Astrocyte of the spinal cord (primary cell): ENCODE measurements at regions not wholly inside any gene's neighbourhood (a gene's known extent, or its start where the extent isn't known, plus 50 kb on each side); places are given as distances from the start of the nearest gene placed in this dataset.

Source experiments
- DNase-seq: peaks from one replicate; pipeline ENCODE4 v3.0.0; 2011; ENCODE audit warnings: low read depth, low spot score
- H3K4me3 ChIP-seq: 2 replicates; pipeline ENCODE4 v1.5.1; 2011; ENCODE audit warnings: low read depth, mild to moderate bottlenecking, low read length, moderate library complexity
- in situ Hi-C: cut with HindIII; loops from 2 replicates; pipeline ENCODE4 v1.10.0; 2017; ENCODE audit warnings: low sequenced_read_pairs
- TF ChIP-seq, protein P1 (sequence below): IDR thresholded peaks from 2 replicates; pipeline ENCODE4 v1.5.1; 2012; ENCODE audit warnings: low read depth, mild to moderate bottlenecking, low read length, inconsistent platforms

DNA sequence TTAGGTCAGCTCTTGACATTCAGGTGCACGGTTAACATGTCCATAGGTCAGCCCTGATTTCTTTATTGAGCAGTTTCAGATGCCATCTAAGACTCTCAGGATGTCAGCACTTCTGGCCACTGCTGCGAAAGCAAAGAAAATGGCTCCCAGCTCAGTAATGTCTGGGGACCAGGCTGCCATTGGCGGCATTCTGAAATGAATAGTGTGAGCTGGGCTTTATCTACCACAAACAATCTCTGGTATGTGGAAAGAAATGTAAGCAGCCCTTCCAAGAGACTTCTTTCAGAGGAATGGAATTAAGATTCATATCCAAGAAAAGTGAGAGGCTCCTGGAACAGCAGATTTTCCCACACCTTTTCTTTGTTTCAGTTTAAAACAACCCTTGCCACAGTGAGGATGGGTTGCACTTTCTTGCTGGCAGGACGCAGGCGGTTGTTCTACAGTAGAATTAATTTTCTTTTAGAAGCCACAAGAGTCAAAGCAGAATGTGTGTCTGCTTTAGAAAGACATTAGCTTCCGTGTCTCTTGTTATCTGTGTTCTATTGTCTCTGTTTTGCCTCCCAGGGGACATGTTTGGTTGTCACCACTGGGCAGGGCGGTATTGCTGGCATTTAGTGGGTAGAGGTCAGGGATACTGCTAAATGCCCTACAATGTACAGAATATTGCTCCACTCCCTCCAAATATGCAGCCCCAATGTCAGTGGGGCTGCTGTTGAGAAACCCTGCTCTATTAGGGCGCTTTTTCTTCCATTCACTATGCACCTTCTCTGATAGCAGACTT lies 149.9 kb upstream of the ANKH start:
- in situ Hi-C loops = no loop called here
- no peak overlapping the region for H3K4me3 ChIP-seq
- DNase-seq = peak; percentile 75
- TF ChIP-seq, protein P1, sequence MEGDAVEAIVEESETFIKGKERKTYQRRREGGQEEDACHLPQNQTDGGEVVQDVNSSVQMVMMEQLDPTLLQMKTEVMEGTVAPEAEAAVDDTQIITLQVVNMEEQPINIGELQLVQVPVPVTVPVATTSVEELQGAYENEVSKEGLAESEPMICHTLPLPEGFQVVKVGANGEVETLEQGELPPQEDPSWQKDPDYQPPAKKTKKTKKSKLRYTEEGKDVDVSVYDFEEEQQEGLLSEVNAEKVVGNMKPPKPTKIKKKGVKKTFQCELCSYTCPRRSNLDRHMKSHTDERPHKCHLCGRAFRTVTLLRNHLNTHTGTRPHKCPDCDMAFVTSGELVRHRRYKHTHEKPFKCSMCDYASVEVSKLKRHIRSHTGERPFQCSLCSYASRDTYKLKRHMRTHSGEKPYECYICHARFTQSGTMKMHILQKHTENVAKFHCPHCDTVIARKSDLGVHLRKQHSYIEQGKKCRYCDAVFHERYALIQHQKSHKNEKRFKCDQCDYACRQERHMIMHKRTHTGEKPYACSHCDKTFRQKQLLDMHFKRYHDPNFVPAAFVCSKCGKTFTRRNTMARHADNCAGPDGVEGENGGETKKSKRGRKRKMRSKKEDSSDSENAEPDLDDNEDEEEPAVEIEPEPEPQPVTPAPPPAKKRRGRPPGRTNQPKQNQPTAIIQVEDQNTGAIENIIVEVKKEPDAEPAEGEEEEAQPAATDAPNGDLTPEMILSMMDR = no peak

DNA sequence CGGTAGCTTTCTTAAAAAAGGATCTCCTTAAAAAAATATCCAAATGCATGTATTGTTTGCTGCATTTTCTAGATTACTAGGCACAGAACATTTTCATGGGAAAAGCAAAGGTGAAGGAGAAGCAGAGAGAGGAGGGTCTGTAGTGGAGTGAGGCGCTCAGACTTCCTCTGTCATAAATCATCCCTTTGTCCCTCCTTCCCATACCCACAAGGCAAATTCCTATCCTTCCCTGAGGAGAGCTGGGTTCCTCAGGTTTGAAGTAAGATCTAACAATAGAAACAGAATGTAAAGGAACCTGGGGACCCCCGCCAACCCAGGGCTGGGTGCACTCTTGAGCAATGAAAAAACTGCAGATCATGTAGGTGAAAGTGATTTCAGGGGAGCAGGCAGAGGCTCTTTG lies 149.2 kb upstream of the ANKH start:
- in situ Hi-C loops = no loop called here
- TF ChIP-seq, protein P1 = no peak
- DNase-seq = no peak
- no peak overlapping the region for H3K4me3 ChIP-seq

DNA sequence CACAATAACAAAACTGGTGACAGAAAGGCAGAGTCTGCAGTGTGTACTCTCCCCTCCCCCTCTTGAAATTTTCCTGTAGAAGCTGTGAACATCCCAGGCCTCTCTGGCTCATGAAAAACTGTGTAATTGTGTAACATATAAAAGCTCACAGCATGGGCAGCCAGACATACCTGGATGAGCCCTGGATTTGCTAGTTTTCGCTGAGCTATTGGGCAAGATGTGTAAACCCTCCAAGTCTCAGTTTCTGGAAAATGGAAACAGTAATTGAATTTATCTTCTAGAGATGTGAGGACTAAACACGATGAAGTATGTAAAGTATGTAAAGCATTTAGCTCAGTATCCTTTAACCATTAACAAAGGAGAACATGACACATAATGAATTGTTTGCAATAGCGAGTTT lies 143.2 kb upstream of the ANKH start:
- in situ Hi-C loops = no loop called here
- peak; percentile 19 for DNase-seq
- TF ChIP-seq, protein P1 = no peak

DNA sequence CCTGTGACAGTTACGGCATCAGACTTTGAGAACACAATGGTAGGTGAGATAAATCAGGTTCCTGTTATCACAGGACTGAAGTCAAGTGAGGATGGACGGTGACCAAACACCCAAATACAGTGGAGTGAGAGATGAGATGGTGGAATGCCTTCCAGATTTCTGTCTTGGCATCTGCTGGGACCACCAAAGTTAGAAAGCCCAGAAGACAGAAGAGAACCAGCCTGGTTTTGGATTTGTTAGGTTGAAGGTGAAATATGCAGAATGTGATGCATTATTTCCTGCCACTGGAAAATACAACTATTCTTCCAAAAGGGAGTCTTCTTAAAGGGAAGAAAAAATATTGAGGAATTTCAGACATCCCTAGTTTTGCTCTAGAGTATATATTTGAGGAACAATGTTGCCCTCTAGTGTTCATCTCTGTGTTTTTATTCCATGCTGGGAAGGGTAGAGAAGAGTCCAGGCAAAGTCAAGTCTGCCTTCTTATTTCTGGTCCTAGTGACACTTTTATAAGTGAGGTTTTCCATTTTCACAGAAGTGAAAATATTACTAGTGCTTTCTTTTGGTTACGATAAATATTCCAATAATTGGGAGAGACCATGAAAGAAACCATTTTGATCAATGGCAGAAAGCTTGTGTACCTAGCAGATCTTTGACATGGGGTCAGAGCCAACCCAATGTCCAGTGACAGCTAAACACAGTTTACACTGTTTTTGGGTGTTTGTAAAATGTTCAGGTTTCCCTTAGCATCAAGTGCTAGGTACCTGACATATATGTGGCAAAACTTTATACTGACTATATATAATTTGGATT lies 142.3 kb upstream of the ANKH start:
- peak; percentile 85 for DNase-seq
- H3K4me3 ChIP-seq = no peak overlapping the region
- in situ Hi-C loops = no loop called here
- TF ChIP-seq, protein P1 = peak; percentile 50

More for the DNA sequence above, 143.2 kb upstream of the ANKH start:
- no peak overlapping the region for H3K4me3 ChIP-seq

DNA sequence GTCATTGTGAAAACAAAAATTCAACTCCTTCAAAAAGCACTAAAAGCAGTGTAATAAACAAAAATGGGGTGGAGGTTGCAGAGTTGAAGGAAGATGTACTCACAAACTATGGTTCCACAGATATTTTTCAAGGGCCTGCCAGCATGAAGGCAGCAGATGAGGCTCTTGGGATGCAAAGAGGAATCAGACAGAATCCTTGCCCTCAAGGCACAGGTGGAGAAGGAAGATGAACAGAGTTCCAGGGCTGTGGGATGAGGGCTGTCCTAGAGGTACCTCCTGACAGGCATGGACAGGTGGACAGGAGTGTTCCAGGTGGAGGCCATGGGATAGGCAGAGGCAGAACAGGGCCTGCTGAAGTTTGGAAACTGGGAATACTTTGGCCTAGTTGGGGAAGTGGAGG lies 140.5 kb upstream of the ANKH start:
- no peak for DNase-seq
- TF ChIP-seq, protein P1 = no peak
- in situ Hi-C loops = no loop called here
- no peak overlapping the region for H3K4me3 ChIP-seq

DNA sequence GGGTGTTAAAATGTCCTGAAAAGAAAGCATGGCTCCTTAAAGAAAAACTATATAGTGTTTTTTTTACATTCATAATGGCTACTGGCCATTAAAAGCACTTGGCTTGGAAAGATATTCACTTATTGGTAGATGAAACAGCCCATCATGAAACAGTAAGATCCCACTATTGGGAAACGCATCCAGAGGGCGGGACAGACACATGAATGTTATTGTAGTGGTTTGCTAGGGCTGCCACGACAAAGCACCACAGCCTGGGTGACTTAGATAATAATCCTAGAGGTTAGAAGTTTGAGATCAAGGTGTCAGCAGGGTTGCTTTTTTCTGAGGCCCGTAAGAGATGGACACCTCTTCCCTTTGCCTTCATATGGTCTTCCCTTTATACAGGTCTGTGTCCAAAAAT lies 139.4 kb upstream of the ANKH start:
- TF ChIP-seq, protein P1 = no peak
- in situ Hi-C loops = no loop called here
- no peak for DNase-seq
- H3K4me3 ChIP-seq = no peak overlapping the region
